ENCODE measurements at regions not wholly inside any gene's neighbourhood (a gene's known extent, or its start where the extent isn't known, plus 50 kb on each side); places are given as distances from the start of the nearest gene placed in this dataset.
A peak's percentile ranks its signal among the peaks of the same experiment; 100 is the strongest.

- DNase-seq (ENCODE audit: low spot score), result no peak
- Histone ChIP-seq H3K9ac (no peak overlapping the region), H3K79me2 (ENCODE audit: low read depth) (no peaks in the 10 kb centered on the region), H3K27me3 (no peaks in the 10 kb centered on the region), H3K27ac (no peak overlapping the region), H3K9me3 (ENCODE audit: low read depth) (no peaks in the 10 kb centered on the region), H3K36me3 (no peaks in the 10 kb centered on the region), H2AFZ (replicated peaks) (no peak overlapping the region), H4K20me1 (ENCODE audit: low read depth) (no peaks in the 10 kb centered on the region), H3K4me1 (peaks cover 23% of the 10 kb centered on the region), H3K4me3 (no peak overlapping the region), H3F3A (ENCODE audit: low read depth) (peaks cover 9% of the 10 kb centered on the region), H3K4me2 (no peak overlapping the region)
- peaks cover 24% of the 10 kb centered on the region for H3K4me1 Mint-ChIP-seq
- peaks cover 9% of the 10 kb centered on the region for H3K27me3 Mint-ChIP-seq (ENCODE audit: insufficient read depth, low read depth)
- TF ChIP-seq EZH2 (IDR thresholded peaks at IDR 0.05) (no peak), EZH2phosphoT487 (IDR thresholded peaks at IDR 0.05) (no peak)
- TF ChIP-seq, protein P1, sequence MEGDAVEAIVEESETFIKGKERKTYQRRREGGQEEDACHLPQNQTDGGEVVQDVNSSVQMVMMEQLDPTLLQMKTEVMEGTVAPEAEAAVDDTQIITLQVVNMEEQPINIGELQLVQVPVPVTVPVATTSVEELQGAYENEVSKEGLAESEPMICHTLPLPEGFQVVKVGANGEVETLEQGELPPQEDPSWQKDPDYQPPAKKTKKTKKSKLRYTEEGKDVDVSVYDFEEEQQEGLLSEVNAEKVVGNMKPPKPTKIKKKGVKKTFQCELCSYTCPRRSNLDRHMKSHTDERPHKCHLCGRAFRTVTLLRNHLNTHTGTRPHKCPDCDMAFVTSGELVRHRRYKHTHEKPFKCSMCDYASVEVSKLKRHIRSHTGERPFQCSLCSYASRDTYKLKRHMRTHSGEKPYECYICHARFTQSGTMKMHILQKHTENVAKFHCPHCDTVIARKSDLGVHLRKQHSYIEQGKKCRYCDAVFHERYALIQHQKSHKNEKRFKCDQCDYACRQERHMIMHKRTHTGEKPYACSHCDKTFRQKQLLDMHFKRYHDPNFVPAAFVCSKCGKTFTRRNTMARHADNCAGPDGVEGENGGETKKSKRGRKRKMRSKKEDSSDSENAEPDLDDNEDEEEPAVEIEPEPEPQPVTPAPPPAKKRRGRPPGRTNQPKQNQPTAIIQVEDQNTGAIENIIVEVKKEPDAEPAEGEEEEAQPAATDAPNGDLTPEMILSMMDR (IDR thresholded peaks at IDR 0.05), result no peak
- no peak overlapping the region for H3K27ac Mint-ChIP-seq
- no peak overlapping the region for H3K4me3 Mint-ChIP-seq
- peaks cover 2% of the 10 kb centered on the region for H3K9me3 Mint-ChIP-seq
- H3K36me3 Mint-ChIP-seq, result no peaks in the 10 kb centered on the region
These were observed 560.0 kb upstream of the CDH4 start for GRCh38 chr20:60691966-60692615.

DNA sequence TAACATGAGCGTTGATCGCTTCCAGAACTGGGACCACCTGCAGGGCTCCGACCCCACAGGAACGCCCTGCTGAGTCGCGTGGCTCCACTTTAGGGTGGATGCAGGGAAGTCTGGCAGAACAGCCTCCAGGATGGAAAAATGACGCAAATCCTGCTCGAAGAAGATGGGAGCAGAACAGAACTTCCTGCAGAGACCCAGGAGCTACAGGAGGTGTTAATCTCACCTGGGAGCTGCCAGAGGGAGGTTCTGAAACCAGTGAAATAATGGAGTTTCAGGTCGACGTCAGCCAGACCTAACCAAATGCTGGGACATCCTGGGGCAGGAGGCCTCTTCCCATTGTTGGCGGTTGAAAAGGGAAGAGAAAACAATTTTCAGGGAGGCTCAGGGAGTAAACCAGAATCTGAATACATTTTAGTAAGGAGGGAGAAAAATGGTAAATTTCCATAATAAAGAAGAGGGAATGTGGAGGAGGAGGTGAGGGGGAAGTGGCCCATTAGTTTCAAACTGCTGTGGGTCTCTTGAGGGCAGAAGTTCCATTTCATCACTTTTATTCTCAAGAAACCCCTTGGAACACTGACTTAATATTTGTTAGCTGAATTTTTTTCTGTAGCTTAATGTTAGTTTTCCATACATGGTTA lies 558.4 kb upstream of the CDH4 start:
- TF ChIP-seq EZH2 (IDR thresholded peaks at IDR 0.05) (no peak), EZH2phosphoT487 (IDR thresholded peaks at IDR 0.05) (no peak)
- TF ChIP-seq, protein P1 (IDR thresholded peaks at IDR 0.05), result no peak
- H3K27ac ChIP-seq, result no peak overlapping the region
- no peaks in the 10 kb centered on the region for H3K79me2 ChIP-seq (ENCODE audit: low read depth)
- no peaks in the 10 kb centered on the region for H3K36me3 ChIP-seq
- H3K9me3 Mint-ChIP-seq, result peaks cover 2% of the 10 kb centered on the region
- no peaks in the 10 kb centered on the region for H3K27me3 ChIP-seq
- H4K20me1 ChIP-seq (ENCODE audit: low read depth), result no peaks in the 10 kb centered on the region
- no peaks in the 10 kb centered on the region for H3K9me3 ChIP-seq (ENCODE audit: low read depth)
- H3K36me3 Mint-ChIP-seq, result peaks cover 2% of the 10 kb centered on the region
- H3K4me3 ChIP-seq, result no peak overlapping the region
- H3F3A ChIP-seq (ENCODE audit: low read depth), result peaks cover 9% of the 10 kb centered on the region
- no peak overlapping the region for H3K9ac ChIP-seq
- peaks cover 23% of the 10 kb centered on the region for H3K4me1 ChIP-seq
- H3K4me2 ChIP-seq, result peak overlapping the region; percentile 13
- peaks cover 24% of the 10 kb centered on the region for H3K4me1 Mint-ChIP-seq
- DNase-seq (ENCODE audit: low spot score), result no peak
- no peak overlapping the region for H3K27ac Mint-ChIP-seq
- peak overlapping the region; percentile 26 for H3K4me3 Mint-ChIP-seq
- H2AFZ ChIP-seq (replicated peaks), result peak overlapping the region; percentile 26
- H3K27me3 Mint-ChIP-seq (ENCODE audit: insufficient read depth, low read depth), result peaks cover 9% of the 10 kb centered on the region

DNA sequence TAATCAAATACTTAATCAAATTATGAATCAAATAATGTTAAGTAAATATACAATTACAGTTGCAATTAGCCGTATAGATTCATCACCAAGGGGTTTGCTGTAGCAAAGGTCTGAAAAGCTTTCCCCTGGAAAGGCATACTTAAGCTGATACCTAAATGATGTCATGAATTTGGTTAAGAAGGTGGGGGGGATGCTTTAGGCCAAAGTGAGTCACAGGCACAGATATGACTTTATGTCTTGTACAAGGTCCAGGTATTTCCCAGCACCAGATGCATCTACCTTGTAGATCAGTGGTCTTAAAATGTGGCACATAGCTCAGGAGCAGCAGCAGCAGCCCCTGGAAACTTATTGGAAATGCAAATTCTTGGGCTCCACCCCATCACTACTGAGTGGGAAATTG lies 557.3 kb upstream of the CDH4 start:
- Histone ChIP-seq H3K27me3 (no peaks in the 10 kb centered on the region), H3K79me2 (ENCODE audit: low read depth) (no peaks in the 10 kb centered on the region), H3K36me3 (no peaks in the 10 kb centered on the region), H3F3A (ENCODE audit: low read depth) (peaks cover 9% of the 10 kb centered on the region), H3K4me2 (no peak overlapping the region), H3K9me3 (ENCODE audit: low read depth) (no peaks in the 10 kb centered on the region), H4K20me1 (ENCODE audit: low read depth) (no peaks in the 10 kb centered on the region), H3K4me3 (no peak overlapping the region), H2AFZ (replicated peaks) (no peak overlapping the region), H3K9ac (no peak overlapping the region), H3K27ac (no peak overlapping the region), H3K4me1 (peaks cover 23% of the 10 kb centered on the region)
- peaks cover 2% of the 10 kb centered on the region for H3K9me3 Mint-ChIP-seq
- H3K4me3 Mint-ChIP-seq, result no peak overlapping the region
- H3K36me3 Mint-ChIP-seq, result peaks cover 2% of the 10 kb centered on the region
- peaks cover 9% of the 10 kb centered on the region for H3K27me3 Mint-ChIP-seq (ENCODE audit: insufficient read depth, low read depth)
- TF ChIP-seq EZH2phosphoT487 (IDR thresholded peaks at IDR 0.05) (no peak), EZH2 (IDR thresholded peaks at IDR 0.05) (no peak)
- TF ChIP-seq, protein P1 (IDR thresholded peaks at IDR 0.05), result no peak
- no peak overlapping the region for H3K27ac Mint-ChIP-seq
- peaks cover 24% of the 10 kb centered on the region for H3K4me1 Mint-ChIP-seq
- no peak for DNase-seq (ENCODE audit: low spot score)
